CD14-positive monocyte (primary cell): ENCODE measurements at regions not wholly inside any gene's neighbourhood (a gene's known extent, or its start where the extent isn't known, plus 50 kb on each side); places are given as distances from the start of the nearest gene placed in this dataset.

Source experiments
- DNase-seq, 3 donors: peaks; one replicate each; pipeline ENCODE4 v3.0.0-alpha.2; 2011 to 2022
- H2AFZ ChIP-seq: 2 replicates; pipeline ENCODE4 v1.6.0; 2012; ENCODE audit warnings: mild to moderate bottlenecking, low read depth, low read length, inconsistent platforms; ENCODE audit not compliant: insufficient read depth, poor library complexity, severe bottlenecking
- H3K27ac ChIP-seq, 2 donors: 1 replicate in 1 of 2; 2 replicates in 1 of 2; pipeline ENCODE4 v1.5.1; 2012 to 2013; ENCODE audit warnings: low read length in 2 of 2, control low read depth in 1 of 2, inconsistent platforms in 1 of 2, low read depth in 1 of 2, mild to moderate bottlenecking in 1 of 2
- H3K27me3 ChIP-seq, 2 donors: one replicate each; pipeline versions ENCODE4 v1.6.0 to v1.6.1; 2011 to 2013; ENCODE audit warnings: low read length in 2 of 2; ENCODE audit not compliant: control insufficient read depth in 2 of 2, insufficient read depth in 2 of 2
- H3K36me3 ChIP-seq, 2 donors: replicated peaks in 1 of 2; 1 replicate in 1 of 2; 2 replicates in 1 of 2; pipeline versions ENCODE4 v1.5.1 to v1.6.1; 2012 to 2013; ENCODE audit warnings: low read length in 2 of 2, control low read depth in 1 of 2, inconsistent platforms in 1 of 2, mild to moderate bottlenecking in 1 of 2; ENCODE audit not compliant: insufficient read depth in 2 of 2, control insufficient read depth in 1 of 2
- H3K4me1 ChIP-seq, 2 donors: 1 replicate in 1 of 2; 2 replicates in 1 of 2; pipeline versions ENCODE4 v1.5.1 to v1.6.1; 2012 to 2013; ENCODE audit warnings: low read length in 2 of 2, control low read depth in 1 of 2, inconsistent platforms in 1 of 2, mild to moderate bottlenecking in 1 of 2, moderate library complexity in 1 of 2; ENCODE audit not compliant: insufficient read depth in 2 of 2, control insufficient read depth in 1 of 2
- H3K4me2 ChIP-seq: replicated peaks from 2 replicates; pipeline ENCODE3; 2012; ENCODE audit warnings: low read length, moderate library complexity, mild to moderate bottlenecking; ENCODE audit not compliant: poor library complexity, severe bottlenecking; ENCODE audit errors: extremely low read depth
- H3K4me3 ChIP-seq, 3 experiments: fragments of 200-600 bp in 1 of 3; sonication (generic) in 1 of 3; replicated peaks in 1 of 3; 1 replicate in 2 of 3; 2 replicates in 1 of 3; pipeline ENCODE4 v1.5.1; 2011 to 2013; ENCODE audit warnings: low read length in 3 of 3, mild to moderate bottlenecking in 3 of 3, control low read depth in 2 of 3, low read depth in 2 of 3, inconsistent platforms in 1 of 3, moderate library complexity in 1 of 3
- H3K79me2 ChIP-seq: 2 replicates; pipeline ENCODE4 v1.6.0; 2012; ENCODE audit warnings: mild to moderate bottlenecking, control low read depth, inconsistent platforms, low read length, moderate library complexity; ENCODE audit not compliant: insufficient read depth
- H3K9ac ChIP-seq: 2 replicates; pipeline ENCODE4 v1.6.0; 2017; ENCODE audit warnings: low read length, mild to moderate bottlenecking; ENCODE audit not compliant: insufficient read depth, poor library complexity, severe bottlenecking
- H3K9me3 ChIP-seq, 2 donors: replicated peaks in 1 of 2; 1 replicate in 1 of 2; 2 replicates in 1 of 2; pipeline versions ENCODE4 v1.5.1 to v1.6.1; 2012 to 2013; ENCODE audit warnings: low read length in 2 of 2, control low read depth in 1 of 2; ENCODE audit not compliant: control insufficient read depth in 1 of 2, insufficient read depth in 1 of 2
- H4K20me1 ChIP-seq: 2 replicates; pipeline ENCODE4 v1.6.0; 2012; ENCODE audit warnings: mild to moderate bottlenecking, low read length, control low read depth, moderate library complexity; ENCODE audit not compliant: insufficient read depth
- H3K27ac Mint-ChIP-seq, 7 donors: one replicate each; pipeline ENCODE4 v1.8.0; 2020; ENCODE audit warnings: mild to moderate bottlenecking in 7 of 7, mixed read lengths in 7 of 7, moderate library complexity in 6 of 7, inconsistent platforms in 2 of 7
- H3K27me3 Mint-ChIP-seq, 3 donors: one replicate each; pipeline ENCODE4 v1.8.0; 2021 to 2022; ENCODE audit warnings: low read depth in 3 of 3, mild to moderate bottlenecking in 3 of 3, mixed read lengths in 3 of 3, moderate library complexity in 3 of 3, inconsistent platforms in 1 of 3
- H3K36me3 Mint-ChIP-seq, 2 donors: one replicate each; pipeline ENCODE4 v1.8.0; 2020; ENCODE audit warnings: mixed read lengths in 2 of 2, inconsistent platforms in 1 of 2, mild to moderate bottlenecking in 1 of 2
- H3K4me1 Mint-ChIP-seq: one replicate; pipeline ENCODE4 v1.8.0; 2020; ENCODE audit warnings: mild to moderate bottlenecking, mixed read lengths
- H3K4me3 Mint-ChIP-seq, 2 donors: one replicate each; pipeline ENCODE4 v1.8.0; 2020; ENCODE audit warnings: mild to moderate bottlenecking in 2 of 2, mixed read lengths in 2 of 2, moderate library complexity in 1 of 2
- H3K9me3 Mint-ChIP-seq, 7 donors: one replicate each; pipeline ENCODE4 v1.8.0; 2020 to 2022; ENCODE audit warnings: mixed read lengths in 7 of 7, mild to moderate bottlenecking in 6 of 7, moderate library complexity in 6 of 7, inconsistent platforms in 2 of 7
- WGBS: methylation state at CpG from one replicate; pipeline ENCODE4 v1.1.5; 2013; ENCODE audit warnings: missing lambda C conversion rate; ENCODE audit not compliant: insufficient coverage; 5-methylcytosine and 5-hydroxymethylcytosine counted together
- intact Hi-C, 2 donors: fragments of 100-400 bp; cut with micrococcal nuclease; formaldehyde crosslinking; loops; one replicate each; pipeline versions ENCODE4 v1.15.0 to v1.15.1; 2023
- TF ChIP-seq, protein P1 (sequence below): fragments of 200-600 bp; IDR thresholded peaks from one replicate; pipeline ENCODE4 v1.8.0; 2022; ENCODE audit warnings: antibody characterized with exemption, mild to moderate bottlenecking

DNA sequence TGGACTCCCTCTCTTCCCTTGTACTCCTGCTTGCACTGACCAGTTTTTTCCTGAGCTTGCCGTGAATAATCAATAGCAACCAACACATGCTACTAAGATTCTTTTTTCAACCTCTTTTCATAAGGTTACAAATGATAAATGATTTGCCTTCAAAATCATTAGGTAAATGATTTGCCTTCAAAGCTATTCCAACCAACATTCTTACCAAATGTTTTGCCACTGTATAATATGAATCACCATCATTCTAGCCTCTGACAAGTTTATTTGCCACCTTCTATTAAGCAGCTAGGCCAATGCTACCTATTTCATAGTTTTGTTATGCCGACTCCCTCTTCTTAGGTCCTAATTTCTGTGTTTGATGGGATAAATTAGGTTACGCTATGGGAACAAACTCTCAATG is 385.1 kb downstream of the DTWD2 start:
- Histone ChIP-seq H3K79me2 (no peaks in the 10 kb centered on the region), H3K27ac (no peak overlapping the region), H3K9me3 (no peaks in the 10 kb centered on the region), H3K36me3 (no peaks in the 10 kb centered on the region), H2AFZ (no peak overlapping the region), H3K27me3 (no peaks in the 10 kb centered on the region), H4K20me1 (no peaks in the 10 kb centered on the region), H3K4me3 (no peak overlapping the region), H3K4me1 (no peaks in the 10 kb centered on the region), H3K9ac (no peak overlapping the region), H3K4me2 (no peak overlapping the region)
- Mint-ChIP-seq H3K4me1 (no peaks in the 10 kb centered on the region), H3K27me3 (no peaks in the 10 kb centered on the region), H3K36me3 (no peaks in the 10 kb centered on the region), H3K4me3 (no peak overlapping the region), H3K27ac (no peak overlapping the region), H3K9me3 (peaks cover 0 to 2% (median 0%) of the 10 kb centered on the region in 7 donors)
- no peak for DNase-seq
- WGBS = no CpG with 5 or more reads among the region's 3 CpGs
- TF ChIP-seq, protein P1, sequence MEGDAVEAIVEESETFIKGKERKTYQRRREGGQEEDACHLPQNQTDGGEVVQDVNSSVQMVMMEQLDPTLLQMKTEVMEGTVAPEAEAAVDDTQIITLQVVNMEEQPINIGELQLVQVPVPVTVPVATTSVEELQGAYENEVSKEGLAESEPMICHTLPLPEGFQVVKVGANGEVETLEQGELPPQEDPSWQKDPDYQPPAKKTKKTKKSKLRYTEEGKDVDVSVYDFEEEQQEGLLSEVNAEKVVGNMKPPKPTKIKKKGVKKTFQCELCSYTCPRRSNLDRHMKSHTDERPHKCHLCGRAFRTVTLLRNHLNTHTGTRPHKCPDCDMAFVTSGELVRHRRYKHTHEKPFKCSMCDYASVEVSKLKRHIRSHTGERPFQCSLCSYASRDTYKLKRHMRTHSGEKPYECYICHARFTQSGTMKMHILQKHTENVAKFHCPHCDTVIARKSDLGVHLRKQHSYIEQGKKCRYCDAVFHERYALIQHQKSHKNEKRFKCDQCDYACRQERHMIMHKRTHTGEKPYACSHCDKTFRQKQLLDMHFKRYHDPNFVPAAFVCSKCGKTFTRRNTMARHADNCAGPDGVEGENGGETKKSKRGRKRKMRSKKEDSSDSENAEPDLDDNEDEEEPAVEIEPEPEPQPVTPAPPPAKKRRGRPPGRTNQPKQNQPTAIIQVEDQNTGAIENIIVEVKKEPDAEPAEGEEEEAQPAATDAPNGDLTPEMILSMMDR = no peak
- intact Hi-C loops = no loop called here

DNA sequence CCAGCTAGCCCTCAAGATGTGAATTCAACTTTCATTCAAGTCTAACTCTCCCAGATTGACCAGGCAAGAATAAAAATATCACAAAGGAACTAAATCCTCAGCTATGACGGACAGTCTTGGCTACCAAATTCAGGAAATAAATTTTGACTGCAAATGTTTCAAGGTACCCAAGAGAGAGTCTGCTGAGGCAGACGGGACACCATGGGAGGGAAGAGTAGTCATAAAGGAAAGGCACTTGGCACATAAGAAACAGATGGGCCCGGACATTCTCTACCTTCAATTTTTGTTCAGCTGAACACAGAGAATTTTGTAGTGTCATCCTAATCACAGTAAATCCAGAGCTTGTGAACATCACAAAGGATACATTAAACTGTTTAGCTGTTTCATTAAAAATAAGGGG is 390.0 kb downstream of the DTWD2 start:
- intact Hi-C loops = no loop called here
- TF ChIP-seq, protein P1 = no peak
- H3K4me3 Mint-ChIP-seq = no peak overlapping the region
- no peak overlapping the region for H3K4me2 ChIP-seq
- no peak overlapping the region for H2AFZ ChIP-seq
- no peaks in the 10 kb centered on the region for H3K27me3 Mint-ChIP-seq
- DNase-seq = no peak
- no peaks in the 10 kb centered on the region for H3K9me3 ChIP-seq
- no peaks in the 10 kb centered on the region for H4K20me1 ChIP-seq
- H3K27ac Mint-ChIP-seq = no peak overlapping the region
- H3K27ac ChIP-seq = no peak overlapping the region
- H3K4me1 Mint-ChIP-seq = no peaks in the 10 kb centered on the region
- H3K9ac ChIP-seq = no peak overlapping the region
- no peaks in the 10 kb centered on the region for H3K4me1 ChIP-seq
- H3K36me3 ChIP-seq = no peaks in the 10 kb centered on the region
- H3K4me3 ChIP-seq = no peak overlapping the region
- no peaks in the 10 kb centered on the region for H3K27me3 ChIP-seq
- 67% methylated on average over 1 of the region's 3 CpGs for WGBS
- H3K36me3 Mint-ChIP-seq = no peaks in the 10 kb centered on the region
- H3K9me3 Mint-ChIP-seq = peaks cover 0 to 2% (median 0%) of the 10 kb centered on the region in 7 donors
- H3K79me2 ChIP-seq = no peaks in the 10 kb centered on the region
